ENCODE measurements at regions not wholly inside any gene's neighbourhood (a gene's known extent, or its start where the extent isn't known, plus 50 kb on each side); places are given as distances from the start of the nearest gene placed in this dataset.

DNA sequence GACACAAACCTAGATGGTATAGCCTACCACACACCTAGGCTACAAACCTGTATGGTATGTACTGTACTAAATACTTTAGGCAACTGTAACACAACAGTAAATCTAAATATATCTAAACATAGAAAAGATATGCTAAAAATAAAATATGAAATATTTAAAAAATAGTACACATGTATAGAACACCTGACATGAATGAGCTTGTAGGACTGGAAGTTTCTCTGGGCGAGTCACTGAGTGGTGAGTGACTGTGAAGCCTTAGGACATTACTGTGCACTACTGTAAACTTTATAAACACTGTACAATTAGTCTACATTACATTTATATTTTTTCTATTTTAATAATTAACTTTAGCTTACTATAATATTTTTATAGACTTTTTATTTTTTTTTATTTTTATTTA, 1301.3 kb downstream of the FAM181B start:
- TF ChIP-seq, protein P1, sequence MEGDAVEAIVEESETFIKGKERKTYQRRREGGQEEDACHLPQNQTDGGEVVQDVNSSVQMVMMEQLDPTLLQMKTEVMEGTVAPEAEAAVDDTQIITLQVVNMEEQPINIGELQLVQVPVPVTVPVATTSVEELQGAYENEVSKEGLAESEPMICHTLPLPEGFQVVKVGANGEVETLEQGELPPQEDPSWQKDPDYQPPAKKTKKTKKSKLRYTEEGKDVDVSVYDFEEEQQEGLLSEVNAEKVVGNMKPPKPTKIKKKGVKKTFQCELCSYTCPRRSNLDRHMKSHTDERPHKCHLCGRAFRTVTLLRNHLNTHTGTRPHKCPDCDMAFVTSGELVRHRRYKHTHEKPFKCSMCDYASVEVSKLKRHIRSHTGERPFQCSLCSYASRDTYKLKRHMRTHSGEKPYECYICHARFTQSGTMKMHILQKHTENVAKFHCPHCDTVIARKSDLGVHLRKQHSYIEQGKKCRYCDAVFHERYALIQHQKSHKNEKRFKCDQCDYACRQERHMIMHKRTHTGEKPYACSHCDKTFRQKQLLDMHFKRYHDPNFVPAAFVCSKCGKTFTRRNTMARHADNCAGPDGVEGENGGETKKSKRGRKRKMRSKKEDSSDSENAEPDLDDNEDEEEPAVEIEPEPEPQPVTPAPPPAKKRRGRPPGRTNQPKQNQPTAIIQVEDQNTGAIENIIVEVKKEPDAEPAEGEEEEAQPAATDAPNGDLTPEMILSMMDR (IDR thresholded peaks at IDR 0.05), result no peak
- DNase-seq (ENCODE audit: low spot score), result no peak
- no peak overlapping the region for H3K4me3 ChIP-seq
- H3K27ac ChIP-seq, result no peak overlapping the region

DNA sequence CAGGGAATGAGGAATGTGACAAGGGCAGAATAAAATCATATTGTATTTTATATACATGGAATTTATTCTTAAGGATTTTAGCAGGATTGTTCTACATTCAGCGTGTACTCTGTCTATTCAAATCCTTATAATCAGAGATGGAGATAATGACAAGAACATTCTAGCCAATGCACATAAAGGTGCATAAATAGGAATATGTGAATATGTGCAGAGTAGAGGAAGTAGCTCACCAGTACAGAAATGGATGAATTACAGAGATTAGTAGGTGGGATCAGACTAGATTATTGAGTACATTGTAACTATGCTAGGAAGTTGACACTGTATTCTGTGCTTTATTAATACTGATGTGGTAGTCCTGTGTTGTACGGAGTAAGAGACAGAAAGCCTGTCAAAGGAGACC, 1308.8 kb downstream of the FAM181B start:
- Histone ChIP-seq H3K27ac (no peak overlapping the region), H3K4me3 (no peak overlapping the region)
- TF ChIP-seq, protein P1 (IDR thresholded peaks at IDR 0.05), result no peak
- no peak for DNase-seq (ENCODE audit: low spot score)

DNA sequence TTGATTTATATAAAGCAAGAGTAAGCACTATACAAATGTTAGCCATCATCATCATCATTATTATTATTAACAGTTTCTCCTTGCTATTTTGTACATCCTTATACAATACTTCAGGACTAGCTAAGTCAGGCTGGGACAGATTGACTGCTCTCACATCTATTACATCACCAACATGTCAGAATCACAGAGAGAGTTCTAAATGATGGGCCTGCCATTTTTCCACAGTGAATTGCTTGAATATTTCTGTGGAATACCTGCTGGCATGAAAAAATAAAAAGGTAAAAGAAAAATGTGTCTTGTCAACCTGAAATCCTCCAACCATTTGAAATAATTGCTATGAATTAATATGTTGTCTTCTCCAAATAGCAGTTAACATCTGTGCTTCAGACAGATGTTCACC, 1311.3 kb downstream of the FAM181B start:
- TF ChIP-seq, protein P1 (IDR thresholded peaks at IDR 0.05), result no peak
- H3K4me3 ChIP-seq, result no peak overlapping the region

GRCh38 chr11:81421251-81421860, 1312.3 kb downstream of the FAM181B start:
- H3K27ac ChIP-seq, result no peak overlapping the region
- DNase-seq (ENCODE audit: low spot score), result no peak
- no peak overlapping the region for H3K4me3 ChIP-seq
- TF ChIP-seq, protein P1 (IDR thresholded peaks at IDR 0.05), result no peak

More for the DNA sequence above, 1311.3 kb downstream of the FAM181B start:
- DNase-seq (ENCODE audit: low spot score), result no peak
- no peak overlapping the region for H3K27ac ChIP-seq

DNA sequence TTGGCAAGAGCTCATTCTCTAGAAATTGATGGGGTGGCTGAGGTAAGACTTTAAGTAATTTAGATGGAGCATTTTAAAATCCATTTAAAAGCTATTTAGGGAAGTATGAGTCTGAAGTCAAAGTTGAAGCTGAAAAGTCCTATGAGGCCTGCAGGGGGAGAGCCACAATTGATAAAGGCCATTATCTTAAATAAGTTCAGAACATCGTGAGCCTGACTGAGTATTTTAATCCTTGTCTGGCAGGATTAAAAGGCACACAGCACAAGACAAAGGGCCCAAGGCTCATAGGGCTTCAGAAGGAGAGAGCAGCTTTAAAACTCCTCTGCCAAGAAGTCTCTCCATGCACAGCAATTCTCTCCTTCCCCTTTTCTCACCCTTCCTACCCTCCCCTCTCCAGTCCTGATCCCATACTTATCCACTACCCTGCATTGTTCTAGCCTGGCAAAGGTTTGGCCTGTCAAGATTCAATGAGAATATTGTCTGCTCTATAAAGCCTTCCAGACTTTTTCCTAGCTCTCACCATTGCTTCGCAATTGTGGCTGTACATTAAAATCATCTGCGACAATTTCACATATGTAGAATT, 1312.9 kb downstream of the FAM181B start:
- Histone ChIP-seq H3K4me3 (no peak overlapping the region), H3K27ac (no peak overlapping the region)
- DNase-seq (ENCODE audit: low spot score), result no peak
- TF ChIP-seq, protein P1 (IDR thresholded peaks at IDR 0.05), result no peak

DNA sequence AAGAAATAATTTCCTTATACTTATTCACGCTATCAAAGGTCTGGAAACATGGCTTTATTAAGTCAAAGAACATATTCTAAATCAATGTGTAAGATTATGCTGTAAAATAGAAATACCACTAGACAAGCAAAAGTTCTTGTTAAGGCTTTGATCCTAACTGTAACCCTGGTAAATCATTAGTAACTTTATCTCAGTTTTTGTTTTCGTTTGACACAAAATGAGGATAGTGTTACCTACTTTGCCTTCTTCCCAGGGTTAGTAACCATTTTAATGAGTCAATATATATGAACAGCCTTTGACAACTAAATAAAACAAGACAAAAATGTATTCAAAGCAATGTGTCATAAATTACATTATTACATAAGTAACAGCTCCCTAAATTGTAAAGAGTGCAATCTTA, 1336.3 kb downstream of the FAM181B start:
- Histone ChIP-seq H3K4me3 (no peak overlapping the region), H3K27ac (no peak overlapping the region)
- TF ChIP-seq, protein P1 (IDR thresholded peaks at IDR 0.05), result no peak
- DNase-seq (ENCODE audit: low spot score), result no peak

DNA sequence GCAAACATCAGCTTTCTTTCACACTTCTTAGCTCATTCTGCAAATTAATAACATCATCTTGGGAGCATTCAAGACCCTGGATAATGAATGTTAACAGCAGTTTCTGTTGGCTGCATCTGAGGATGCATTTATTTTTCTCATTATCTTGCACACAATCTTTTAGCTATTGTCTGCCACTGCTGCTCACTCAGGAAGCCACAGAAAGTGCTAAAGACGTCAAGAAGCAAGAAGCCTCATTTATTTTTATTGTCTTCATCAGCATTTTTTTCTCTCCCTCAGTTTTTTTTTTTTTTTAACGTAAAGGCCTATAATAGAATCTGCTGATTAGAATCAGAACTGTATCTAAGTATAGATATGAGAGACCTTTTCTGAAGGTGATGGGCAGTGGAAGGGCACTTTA, 1339.4 kb downstream of the FAM181B start:
- Histone ChIP-seq H3K4me3 (no peak overlapping the region), H3K27ac (no peak overlapping the region)
- TF ChIP-seq, protein P1 (IDR thresholded peaks at IDR 0.05), result no peak
- no peak for DNase-seq (ENCODE audit: low spot score)

All from coronary artery (tissue), 2 donors.